ENCODE measurements at regions not wholly inside any gene's neighbourhood (a gene's known extent, or its start where the extent isn't known, plus 50 kb on each side); places are given as distances from the start of the nearest gene placed in this dataset.

DNA sequence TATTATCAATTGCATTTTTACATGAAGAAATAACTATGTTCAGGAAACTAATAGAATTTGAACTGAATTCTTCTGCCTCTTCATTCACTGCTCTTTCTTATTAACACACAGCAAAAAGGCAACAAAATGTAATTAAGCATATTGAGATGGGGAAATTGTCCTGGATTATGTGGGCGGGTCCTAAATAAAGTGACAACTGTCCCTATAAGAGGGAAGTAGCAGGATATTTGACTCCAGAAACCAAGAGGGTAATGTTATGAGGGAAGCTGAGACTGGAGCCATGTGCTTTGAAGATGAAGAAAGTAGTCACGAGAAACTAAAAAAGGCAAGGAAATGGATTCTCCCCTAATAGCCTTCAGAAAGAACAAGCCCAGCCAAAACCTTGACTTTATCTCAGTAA lies 311.2 kb upstream of the PIK3R1 start:
- Mint-ChIP-seq H3K27ac (no peak overlapping the region), H3K4me3 (no peak overlapping the region), H3K36me3 (no peaks in the 10 kb centered on the region), H3K27me3 (ENCODE audit: low read depth) (no peaks in the 10 kb centered on the region), H3K4me1 (no peaks in the 10 kb centered on the region), H3K9me3 (no peaks in the 10 kb centered on the region)
- DNase-seq (ENCODE audit: low spot score) (no peak), ATAC-seq (no peak)
- ChIA-PET CTCF (no interaction called here), POLR2A (no interaction called here)
- TF ChIP-seq GRHL2 (CRISPR knock-in tag; IDR thresholded peaks at IDR 0.05; ENCODE audit: insufficient replicate concordance, severe bottlenecking) (no peak), TCF7 (CRISPR knock-in tag; IDR thresholded peaks at IDR 0.05; ENCODE audit: low read depth) (no peak), HMGA2 (CRISPR knock-in tag; IDR thresholded peaks at IDR 0.05) (no peak), FOXK1 (CRISPR knock-in tag; IDR thresholded peaks at IDR 0.05) (no peak)
- TF ChIP-seq, protein P1, sequence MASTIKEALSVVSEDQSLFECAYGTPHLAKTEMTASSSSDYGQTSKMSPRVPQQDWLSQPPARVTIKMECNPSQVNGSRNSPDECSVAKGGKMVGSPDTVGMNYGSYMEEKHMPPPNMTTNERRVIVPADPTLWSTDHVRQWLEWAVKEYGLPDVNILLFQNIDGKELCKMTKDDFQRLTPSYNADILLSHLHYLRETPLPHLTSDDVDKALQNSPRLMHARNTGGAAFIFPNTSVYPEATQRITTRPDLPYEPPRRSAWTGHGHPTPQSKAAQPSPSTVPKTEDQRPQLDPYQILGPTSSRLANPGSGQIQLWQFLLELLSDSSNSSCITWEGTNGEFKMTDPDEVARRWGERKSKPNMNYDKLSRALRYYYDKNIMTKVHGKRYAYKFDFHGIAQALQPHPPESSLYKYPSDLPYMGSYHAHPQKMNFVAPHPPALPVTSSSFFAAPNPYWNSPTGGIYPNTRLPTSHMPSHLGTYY (CRISPR knock-in tag; IDR thresholded peaks at IDR 0.05): no peak

DNA sequence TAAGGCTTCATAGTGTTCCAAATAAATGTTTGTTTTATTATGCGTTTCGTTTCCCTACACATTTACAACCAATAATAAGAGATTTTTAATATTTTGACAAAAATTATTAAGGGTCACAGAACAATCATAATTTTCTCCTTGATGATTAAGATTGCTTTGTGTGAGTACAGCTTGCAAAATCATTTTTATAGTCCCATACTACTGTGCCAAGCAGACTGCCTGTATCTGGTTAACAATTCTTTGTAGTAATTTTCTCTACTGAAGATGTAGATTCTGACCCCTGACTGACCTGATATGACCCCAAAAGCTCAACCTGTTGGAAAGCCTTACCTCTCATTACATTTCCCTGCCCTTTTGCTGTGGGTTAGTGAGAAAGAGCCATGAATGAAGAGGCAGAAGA lies 311.9 kb upstream of the PIK3R1 start:
- Mint-ChIP-seq H3K27me3 (ENCODE audit: low read depth) (no peaks in the 10 kb centered on the region), H3K9me3 (no peaks in the 10 kb centered on the region)

More for the DNA sequence above, 311.9 kb upstream of the PIK3R1 start:
- Mint-ChIP-seq H3K27ac (no peak overlapping the region), H3K4me3 (no peak overlapping the region), H3K4me1 (no peaks in the 10 kb centered on the region), H3K36me3 (no peaks in the 10 kb centered on the region)
- DNase-seq (ENCODE audit: low spot score) (no peak), ATAC-seq (no peak)
- TF ChIP-seq NFATC4 (CRISPR knock-in tag; IDR thresholded peaks at IDR 0.05) (no peak), ESRRA (CRISPR knock-in tag; IDR thresholded peaks at IDR 0.05; ENCODE audit: borderline replicate concordance) (no peak), ZNF138 (CRISPR knock-in tag; conservative IDR thresholded peaks at IDR 0.05) (no peak), STAT6 (CRISPR knock-in tag; conservative IDR thresholded peaks at IDR 0.05; ENCODE audit: low read depth) (no peak), TP53 (CRISPR knock-in tag; IDR thresholded peaks at IDR 0.05) (no peak), GABPB1 (CRISPR knock-in tag; IDR thresholded peaks at IDR 0.05) (no peak), TEAD1 (CRISPR knock-in tag; IDR thresholded peaks at IDR 0.05) (no peak), ARID4B (CRISPR knock-in tag; IDR thresholded peaks at IDR 0.05; ENCODE audit: borderline replicate concordance) (no peak), ZBTB43 (CRISPR knock-in tag; IDR thresholded peaks at IDR 0.05) (no peak), NFYB (CRISPR knock-in tag; conservative IDR thresholded peaks at IDR 0.05; ENCODE audit: low read depth) (no peak), AFF4 (CRISPR knock-in tag; IDR thresholded peaks at IDR 0.05; ENCODE audit: borderline replicate concordance) (no peak), CREM (CRISPR knock-in tag; IDR thresholded peaks at IDR 0.05) (no peak), RELA (CRISPR knock-in tag; IDR thresholded peaks at IDR 0.05; ENCODE audit: borderline replicate concordance) (no peak), ZNF396 (CRISPR knock-in tag; IDR thresholded peaks at IDR 0.05; ENCODE audit: borderline replicate concordance) (no peak)
- ChIA-PET CTCF (no interaction called here), POLR2A (no interaction called here)

All from WTC11 (cell line).